ENCODE measurements at regions not wholly inside any gene's neighbourhood (a gene's known extent, or its start where the extent isn't known, plus 50 kb on each side); places are given as distances from the start of the nearest gene placed in this dataset.

DNA sequence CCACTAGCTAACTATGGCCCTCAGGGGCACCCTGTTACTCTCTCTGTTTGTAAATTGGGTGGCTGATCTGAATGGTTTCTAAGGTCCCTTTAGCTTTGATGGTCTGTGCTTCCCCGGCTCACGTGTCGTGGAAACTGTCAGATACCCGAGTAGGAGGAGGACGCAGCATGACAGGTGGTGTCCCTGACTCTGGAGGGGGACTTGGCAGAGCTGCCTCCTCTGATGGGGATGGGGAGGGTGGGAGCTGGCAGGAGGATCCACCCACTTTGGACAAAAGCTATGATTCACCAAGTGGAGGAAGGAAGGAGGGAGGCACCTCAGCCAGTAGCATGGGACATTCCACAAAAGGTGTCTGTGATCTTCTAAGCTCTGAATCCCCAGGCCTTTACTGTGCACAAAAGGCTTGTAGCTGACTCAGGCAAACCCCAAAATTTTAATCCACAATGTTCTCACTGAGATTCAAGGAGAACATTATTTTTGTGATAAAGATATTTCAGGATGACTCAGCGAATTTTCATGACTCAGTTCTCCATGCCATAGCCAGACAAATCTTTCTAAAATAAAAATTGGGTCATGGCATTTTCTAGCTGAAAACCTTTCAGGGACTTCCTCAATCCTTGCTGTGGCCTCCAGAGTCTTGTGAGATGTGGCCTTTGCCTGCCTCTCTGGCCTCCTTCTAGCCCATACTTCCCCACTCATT is 131.0 kb upstream of the BRINP1 start:
- no peak for DNase-seq (ENCODE audit: low read depth)
- H3K4me3 ChIP-seq (ENCODE audit: low read length) = no peak overlapping the region
- TF ChIP-seq, protein P1, sequence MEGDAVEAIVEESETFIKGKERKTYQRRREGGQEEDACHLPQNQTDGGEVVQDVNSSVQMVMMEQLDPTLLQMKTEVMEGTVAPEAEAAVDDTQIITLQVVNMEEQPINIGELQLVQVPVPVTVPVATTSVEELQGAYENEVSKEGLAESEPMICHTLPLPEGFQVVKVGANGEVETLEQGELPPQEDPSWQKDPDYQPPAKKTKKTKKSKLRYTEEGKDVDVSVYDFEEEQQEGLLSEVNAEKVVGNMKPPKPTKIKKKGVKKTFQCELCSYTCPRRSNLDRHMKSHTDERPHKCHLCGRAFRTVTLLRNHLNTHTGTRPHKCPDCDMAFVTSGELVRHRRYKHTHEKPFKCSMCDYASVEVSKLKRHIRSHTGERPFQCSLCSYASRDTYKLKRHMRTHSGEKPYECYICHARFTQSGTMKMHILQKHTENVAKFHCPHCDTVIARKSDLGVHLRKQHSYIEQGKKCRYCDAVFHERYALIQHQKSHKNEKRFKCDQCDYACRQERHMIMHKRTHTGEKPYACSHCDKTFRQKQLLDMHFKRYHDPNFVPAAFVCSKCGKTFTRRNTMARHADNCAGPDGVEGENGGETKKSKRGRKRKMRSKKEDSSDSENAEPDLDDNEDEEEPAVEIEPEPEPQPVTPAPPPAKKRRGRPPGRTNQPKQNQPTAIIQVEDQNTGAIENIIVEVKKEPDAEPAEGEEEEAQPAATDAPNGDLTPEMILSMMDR (conservative IDR thresholded peaks at IDR 0.05; ENCODE audit: low read depth, low read length) = no peak

DNA sequence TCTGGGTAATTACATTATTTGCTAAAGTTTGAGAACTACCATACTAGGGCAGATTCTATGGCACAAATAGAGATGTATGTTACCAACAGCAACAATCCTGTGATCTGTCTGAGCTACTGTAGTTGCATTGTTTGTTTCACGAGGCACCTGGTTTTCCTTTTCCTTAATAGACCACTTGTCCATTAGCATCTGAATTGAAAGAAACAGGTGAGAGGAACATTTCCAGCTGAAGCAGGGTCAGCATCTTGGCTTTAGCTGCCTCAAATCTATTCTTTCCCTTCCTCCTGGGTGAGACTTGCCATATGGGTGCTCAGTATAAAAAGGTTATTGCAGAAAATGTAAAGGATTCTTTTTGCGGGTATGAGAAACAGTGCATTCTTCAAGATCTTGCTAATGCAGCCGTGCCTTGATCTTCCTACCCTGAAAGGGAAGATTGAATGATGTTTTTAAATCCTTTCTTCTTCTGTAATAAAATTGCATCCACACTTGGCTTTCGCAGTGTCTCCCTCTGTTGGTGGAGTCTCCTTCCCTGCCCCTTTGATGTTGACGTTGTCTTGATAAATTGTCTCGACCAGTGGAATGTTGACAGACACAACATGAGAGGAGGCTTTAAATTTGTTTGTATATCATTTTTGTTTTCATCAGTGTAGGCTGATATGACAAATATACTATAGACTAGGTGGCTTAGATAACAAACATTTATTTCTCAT is 118.0 kb upstream of the BRINP1 start:
- no peak for DNase-seq (ENCODE audit: low read depth)
- H3K4me3 ChIP-seq (ENCODE audit: low read length) = no peak overlapping the region
- TF ChIP-seq, protein P1 (conservative IDR thresholded peaks at IDR 0.05; ENCODE audit: low read depth, low read length) = no peak

DNA sequence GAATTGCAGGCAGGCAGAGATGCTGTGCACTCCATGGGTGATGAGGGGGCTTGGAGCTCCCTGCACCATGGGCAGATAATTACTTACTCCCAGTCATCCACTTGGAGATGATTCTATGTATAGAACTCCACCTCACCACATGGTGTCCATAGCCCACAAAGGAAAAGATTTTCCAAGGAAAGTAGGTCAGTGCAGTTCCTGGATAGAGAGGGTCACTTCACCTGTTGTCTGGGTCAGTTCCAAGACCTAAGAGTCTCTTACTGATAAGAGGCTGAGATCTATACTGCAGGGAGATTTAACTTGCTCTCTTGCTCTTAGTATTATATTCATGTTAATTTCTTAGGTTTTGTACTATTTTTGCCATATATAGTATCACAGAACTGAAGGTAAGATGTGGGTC is 113.9 kb upstream of the BRINP1 start:
- DNase-seq (ENCODE audit: low read depth) = no peak
- TF ChIP-seq, protein P1 (conservative IDR thresholded peaks at IDR 0.05; ENCODE audit: low read depth, low read length) = no peak

DNA sequence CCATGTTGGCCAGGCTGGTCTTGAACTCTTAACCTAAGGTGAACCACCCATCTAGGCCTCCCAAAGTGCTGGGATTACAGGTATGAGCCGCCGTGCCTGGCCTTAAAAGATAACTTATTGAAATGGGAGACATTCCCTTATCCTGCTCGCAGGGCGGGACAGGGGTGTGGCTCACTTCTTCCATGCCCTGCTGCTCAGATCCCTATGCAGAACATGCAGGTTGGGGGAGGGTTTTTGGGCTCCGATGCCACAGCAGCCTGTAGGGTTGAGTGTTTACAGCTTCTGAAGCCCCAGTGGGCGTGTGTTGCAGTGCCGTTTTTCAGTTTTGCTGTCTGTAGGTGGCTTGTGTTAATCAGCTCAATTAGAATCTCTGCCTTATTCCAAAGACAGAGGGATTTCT is 108.0 kb upstream of the BRINP1 start:
- H3K4me3 ChIP-seq (ENCODE audit: low read length) = no peak overlapping the region
- DNase-seq (ENCODE audit: low read depth) = no peak
- TF ChIP-seq, protein P1 (conservative IDR thresholded peaks at IDR 0.05; ENCODE audit: low read depth, low read length) = no peak

More for the DNA sequence above, 113.9 kb upstream of the BRINP1 start:
- H3K4me3 ChIP-seq (ENCODE audit: low read length) = no peak overlapping the region

DNA sequence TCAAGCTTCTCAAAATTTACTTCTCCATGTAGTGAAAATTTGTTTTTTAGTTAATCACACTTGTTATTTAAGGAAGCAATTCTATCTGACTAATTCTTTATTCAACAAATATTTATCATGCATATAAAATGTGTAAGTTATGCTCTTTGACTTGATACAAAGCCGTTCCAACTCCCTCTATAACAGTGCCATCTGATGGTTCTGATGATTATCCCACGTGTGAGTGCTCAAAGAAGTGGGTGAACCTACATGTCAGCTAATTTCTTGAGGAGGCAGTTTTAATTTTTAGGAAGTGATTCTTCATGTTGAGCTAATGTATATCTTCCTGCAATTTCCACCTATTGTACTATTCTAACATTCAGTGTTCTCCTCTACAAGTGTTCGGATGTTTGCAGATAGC is 88.8 kb upstream of the BRINP1 start:
- no peak overlapping the region for H3K4me3 ChIP-seq (ENCODE audit: low read length)
- TF ChIP-seq, protein P1 (conservative IDR thresholded peaks at IDR 0.05; ENCODE audit: low read depth, low read length) = no peak
- DNase-seq (ENCODE audit: low read depth) = no peak

DNA sequence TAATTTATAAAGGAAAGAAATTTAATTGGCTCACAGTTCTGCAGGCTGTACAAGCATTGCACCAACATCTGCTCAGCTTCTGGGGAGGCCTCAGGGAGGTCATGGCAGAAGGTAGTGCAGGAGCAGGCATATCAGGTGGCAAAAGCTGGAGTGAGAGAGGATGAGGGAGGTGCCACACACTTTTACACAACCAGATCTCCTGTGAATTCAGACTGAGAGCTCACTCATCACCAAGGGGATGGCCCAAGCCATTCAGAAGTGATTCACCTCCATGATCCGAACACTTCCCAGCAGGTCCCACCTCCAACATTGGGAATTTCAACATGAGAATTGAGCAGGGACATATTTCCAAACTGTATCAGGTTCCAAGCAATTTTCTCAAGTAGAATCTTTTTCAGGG is 84.7 kb upstream of the BRINP1 start:
- no peak overlapping the region for H3K4me3 ChIP-seq (ENCODE audit: low read length)
- no peak for DNase-seq (ENCODE audit: low read depth)
- TF ChIP-seq, protein P1 (conservative IDR thresholded peaks at IDR 0.05; ENCODE audit: low read depth, low read length) = no peak

DNA sequence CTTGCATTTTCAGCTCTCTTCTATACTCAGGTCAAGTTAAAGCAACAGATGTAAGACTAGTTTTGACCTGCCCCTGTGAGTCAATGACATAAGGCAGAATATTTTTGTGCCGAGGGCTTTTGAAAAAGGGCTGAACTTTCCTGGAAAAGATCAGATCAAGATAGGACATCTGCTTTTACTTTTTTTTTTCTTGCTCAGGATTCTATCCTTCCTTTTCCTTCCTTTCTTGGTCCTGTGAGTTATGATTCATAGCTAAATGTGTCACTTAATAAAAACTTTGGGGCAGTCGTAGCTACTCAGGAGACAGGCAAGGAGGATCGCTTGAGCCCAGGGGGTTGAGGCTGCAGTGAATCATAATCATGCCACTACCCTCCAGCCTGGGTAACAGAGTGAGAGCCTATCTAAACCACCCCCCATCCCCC is 84.3 kb upstream of the BRINP1 start:
- H3K4me3 ChIP-seq (ENCODE audit: low read length) = no peak overlapping the region
- no peak for DNase-seq (ENCODE audit: low read depth)

More for the DNA sequence above, 84.3 kb upstream of the BRINP1 start:
- TF ChIP-seq, protein P1 (conservative IDR thresholded peaks at IDR 0.05; ENCODE audit: low read depth, low read length) = no peak

Measured in retinal pigment epithelial cell (primary cell).